HEK293 (cell line): ENCODE measurements at regions not wholly inside any gene's neighbourhood (a gene's known extent, or its start where the extent isn't known, plus 50 kb on each side); places are given as distances from the start of the nearest gene placed in this dataset.

Experiments
- CTCF ChIA-PET: fragments of 350-600 bp; formaldehyde crosslinking; extraction: SDS; loops from one replicate; lab custom pipeline; 2021; ENCODE audit warnings: antibody characterized with exemption; lab: Yijun Ruan, JAX
- POLR2A ChIA-PET: fragments of 300-600 bp; formaldehyde crosslinking; extraction: SDS; loops from one replicate; lab custom pipeline; 2020; ENCODE audit warnings: antibody characterized with exemption, inconsistent platforms; lab: Yijun Ruan, JAX
- H3K27ac ChIP-seq: fragments of 200-500 bp; sonication (Bioruptor generic); 2 replicates; pipeline ENCODE4 v1.5.1; 2014; ENCODE audit warnings: low read depth, low read length, control low read depth, inconsistent platforms; ENCODE audit errors: extremely low read depth
- H3K36me3 ChIP-seq, 2 experiments: fragments of 200-500 bp in 1 of 2; sonication (Bioruptor generic) in 1 of 2; 1 replicate in 1 of 2; 2 replicates in 1 of 2; pipeline ENCODE4 v1.5.1; 2014 to 2017; ENCODE audit warnings: inconsistent platforms in 2 of 2, low read length in 2 of 2; ENCODE audit not compliant: control insufficient read depth in 2 of 2, insufficient read depth in 1 of 2
- H3K4me1 ChIP-seq: fragments of 200-500 bp; sonication (Bioruptor generic); 2 replicates; pipeline ENCODE4 v1.5.1; 2014; ENCODE audit warnings: mild to moderate bottlenecking, low read length, inconsistent platforms; ENCODE audit not compliant: control insufficient read depth, insufficient read depth
- H3K4me3 ChIP-seq: 2 replicates; pipeline ENCODE4 v1.5.1; 2011; ENCODE audit warnings: low read depth, mild to moderate bottlenecking, control low read depth, low read length, moderate library complexity
- H3K9me3 ChIP-seq: fragments of 200-500 bp; sonication (Bioruptor generic); 2 replicates; pipeline ENCODE4 v1.5.1; 2014; ENCODE audit warnings: low read depth, low read length, inconsistent platforms; ENCODE audit not compliant: control insufficient read depth, insufficient read depth
- GFI1B ChIP-seq: fragments of 450-650 bp; formaldehyde crosslinking; IDR thresholded peaks from 2 replicates; pipeline ENCODE4 v1.5.1; 2016; ENCODE audit warnings: missing biosample characterization, missing genetic modification characterization
- HOXC10 ChIP-seq: sonication (generic); formaldehyde crosslinking; IDR thresholded peaks from 2 replicates; pipeline ENCODE4 v1.8.1; 2023; ENCODE audit warnings: mild to moderate bottlenecking, missing genetic modification reagents
- PRDM10 ChIP-seq: fragments of 450-650 bp; formaldehyde crosslinking; IDR thresholded peaks from 2 replicates; pipeline ENCODE4 v1.5.1; 2016; ENCODE audit warnings: missing biosample characterization, missing genetic modification characterization
- SP7 ChIP-seq: fragments of 450-650 bp; formaldehyde crosslinking; IDR thresholded peaks from 2 replicates; pipeline ENCODE4 v1.5.1; 2016; ENCODE audit warnings: missing biosample characterization, missing genetic modification characterization
- TSHZ1 ChIP-seq: fragments of 450-650 bp; formaldehyde crosslinking; IDR thresholded peaks from 2 replicates; pipeline ENCODE4 v1.5.1; 2016; ENCODE audit warnings: missing biosample characterization, missing genetic modification characterization, borderline replicate concordance
- ZBTB49 ChIP-seq: fragments of 450-650 bp; formaldehyde crosslinking; IDR thresholded peaks from 2 replicates; pipeline ENCODE4 v1.5.1; 2016; ENCODE audit warnings: missing biosample characterization, missing genetic modification characterization, low read depth
- ZBTB7A ChIP-seq: fragments of 450-650 bp; formaldehyde crosslinking; IDR thresholded peaks from 2 replicates; pipeline ENCODE4 v1.5.1; 2016; ENCODE audit warnings: low read depth, missing biosample characterization, missing genetic modification characterization
- ZNF37A ChIP-seq: fragments of 450-650 bp; IDR thresholded peaks from 2 replicates; pipeline ENCODE4 v1.5.1; 2018; ENCODE audit warnings: missing biosample characterization, missing genetic modification characterization
- ZNF404 ChIP-seq: fragments of 450-650 bp; formaldehyde crosslinking; IDR thresholded peaks from 2 replicates; pipeline ENCODE4 v1.5.1; 2017; ENCODE audit warnings: missing biosample characterization, missing genetic modification characterization
- ZNF521 ChIP-seq: fragments of 450-650 bp; formaldehyde crosslinking; IDR thresholded peaks from 2 replicates; pipeline ENCODE4 v1.5.1; 2017; ENCODE audit warnings: missing biosample characterization, mild to moderate bottlenecking, missing genetic modification characterization
- ZNF530 ChIP-seq: fragments of 450-650 bp; formaldehyde crosslinking; IDR thresholded peaks from 2 replicates; pipeline ENCODE4 v1.5.1; 2016; ENCODE audit warnings: low read depth, missing biosample characterization, missing genetic modification characterization
- ZNF555 ChIP-seq: fragments of 450-650 bp; formaldehyde crosslinking; conservative IDR thresholded peaks from 2 replicates; pipeline ENCODE4 v1.5.1; 2017; ENCODE audit warnings: missing biosample characterization, mild to moderate bottlenecking, missing genetic modification characterization, inconsistent platforms
- ZNF585B ChIP-seq: fragments of 450-650 bp; formaldehyde crosslinking; IDR thresholded peaks from 2 replicates; pipeline ENCODE4 v1.5.1; 2016; ENCODE audit warnings: missing biosample characterization, missing genetic modification characterization
- ZNF626 ChIP-seq: fragments of 450-650 bp; sonication (Bioruptor Pico); formaldehyde crosslinking; IDR thresholded peaks from 2 replicates; pipeline ENCODE4 v1.5.1; 2018; ENCODE audit warnings: missing biosample characterization, missing genetic modification characterization, inconsistent platforms
- ZNF629 ChIP-seq: fragments of 450-650 bp; formaldehyde crosslinking; IDR thresholded peaks from 2 replicates; pipeline ENCODE4 v1.5.1; 2017; ENCODE audit warnings: missing biosample characterization, missing genetic modification characterization
- ZNF645 ChIP-seq: fragments of 450-650 bp; formaldehyde crosslinking; IDR thresholded peaks from 2 replicates; pipeline ENCODE4; 2016; ENCODE audit warnings: missing biosample characterization, missing genetic modification characterization
- ZNF664 ChIP-seq: fragments of 450-650 bp; formaldehyde crosslinking; IDR thresholded peaks from 2 replicates; pipeline ENCODE4 v1.5.1; 2016; ENCODE audit warnings: missing biosample characterization, missing genetic modification characterization
- ZNF677 ChIP-seq: fragments of 450-650 bp; IDR thresholded peaks from 2 replicates; pipeline ENCODE4 v1.5.0; 2018; ENCODE audit warnings: missing biosample characterization, mild to moderate bottlenecking, missing genetic modification characterization, moderate library complexity
- ZNF777 ChIP-seq: fragments of 450-650 bp; formaldehyde crosslinking; IDR thresholded peaks from 2 replicates; pipeline ENCODE4 v1.5.1; 2017; ENCODE audit warnings: missing biosample characterization, missing genetic modification characterization, borderline replicate concordance
- ZNF791 ChIP-seq: fragments of 450-650 bp; formaldehyde crosslinking; IDR thresholded peaks from 2 replicates; pipeline ENCODE4 v1.5.1; 2016; ENCODE audit warnings: missing biosample characterization, missing genetic modification characterization
- ZNF837 ChIP-seq: fragments of 450-650 bp; formaldehyde crosslinking; IDR thresholded peaks from 2 replicates; pipeline ENCODE4 v1.5.1; 2016; ENCODE audit warnings: missing biosample characterization, missing genetic modification characterization
- ZSCAN18 ChIP-seq: fragments of 450-650 bp; formaldehyde crosslinking; IDR thresholded peaks from 2 replicates; pipeline ENCODE4 v1.5.1; 2016; ENCODE audit warnings: missing biosample characterization, missing genetic modification characterization

GRCh38 chr16:49926941-49927340 lies 71.0 kb upstream of the ZNF423 start:
- Histone ChIP-seq H3K4me3 (no peak overlapping the region), H3K9me3 (no peaks in the 10 kb centered on the region), H3K27ac (no peak overlapping the region), H3K4me1 (no peaks in the 10 kb centered on the region), H3K36me3 (no peaks in the 10 kb centered on the region)
- ChIA-PET CTCF (no interaction called here), POLR2A (no interaction called here)
- TF ChIP-seq ZSCAN18 (no peak), ZNF664 (tag by site-specific recombination) (no peak), ZNF521 (tag by site-specific recombination) (no peak), ZNF677 (tag by site-specific recombination) (no peak), GFI1B (tag by site-specific recombination) (no peak), ZBTB7A (tag by site-specific recombination) (no peak), ZNF791 (tag by site-specific recombination) (no peak)

- no peaks in the 10 kb centered on the region for H3K4me1 ChIP-seq
- H3K36me3 ChIP-seq, result no peaks in the 10 kb centered on the region
- CTCF ChIA-PET, result interaction anchor here (0.6 kb wide), 1 partner anchor 10 kb away, joined by 3 read pairs; no protein-coding TSS in a partner anchor
- POLR2A ChIA-PET, result no interaction called here
- H3K27ac ChIP-seq, result no peak overlapping the region
- H3K9me3 ChIP-seq, result no peaks in the 10 kb centered on the region
- no peak overlapping the region for H3K4me3 ChIP-seq
- TF ChIP-seq HOXC10 (CRISPR knock-in tag) (no peak), ZNF645 (tag by site-specific recombination) (no peak), ZNF404 (tag by site-specific recombination) (no peak), ZNF777 (tag by site-specific recombination) (no peak), ZNF530 (tag by site-specific recombination) (no peak), ZNF837 (tag by site-specific recombination) (no peak), ZBTB49 (tag by site-specific recombination) (no peak), ZNF629 (tag by site-specific recombination) (no peak), ZNF555 (tag by site-specific recombination) (no peak), TSHZ1 (tag by site-specific recombination) (no peak), SP7 (tag by site-specific recombination) (no peak), ZNF37A (no peak), ZNF664 (tag by site-specific recombination) (no peak), PRDM10 (tag by site-specific recombination) (no peak), ZNF585B (tag by site-specific recombination) (no peak), ZNF626 (no peak)
Measured at GRCh38 chr16:49928176-49929041, 72.5 kb upstream of the ZNF423 start.
